Middle frontal gyrus (tissue), 1 donor: ENCODE measurements at regions not wholly inside any gene's neighbourhood (a gene's known extent, or its start where the extent isn't known, plus 50 kb on each side); places are given as distances from the start of the nearest gene placed in this dataset.
A peak's percentile ranks its signal among the peaks of the same experiment; 100 is the strongest.
"Not testable (repeated sequence)": the region's sequence is repeated elsewhere in the genome, so short reads cannot be mapped to it uniquely, and the experiment has no call there.

Source experiments
- DNase-seq: peaks from one replicate; pipeline ENCODE4 v3.0.0-alpha.2; 2015; ENCODE audit warnings: low spot score; ENCODE audit errors: extremely low spot score

DNA sequence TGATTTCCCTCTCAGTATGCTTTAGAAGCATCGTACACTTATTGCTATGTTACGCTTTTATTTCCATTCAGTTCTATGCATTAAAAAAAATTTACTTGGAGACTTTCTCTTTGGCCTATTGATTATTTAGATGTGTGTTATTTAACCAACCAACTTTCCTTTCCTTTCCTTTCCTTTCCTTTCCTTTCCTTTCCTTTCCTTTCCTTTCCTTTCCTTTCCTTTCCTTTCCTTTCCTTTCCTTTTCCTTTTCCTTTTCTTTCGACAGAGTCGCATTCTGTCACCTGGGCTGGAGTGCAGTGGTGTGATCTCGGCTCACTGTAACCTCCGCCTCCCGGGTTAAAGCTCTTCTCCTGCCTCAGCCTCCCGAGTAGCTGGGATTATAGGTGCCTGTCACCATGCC lies 502.7 kb upstream of the LARGE1 start:
- DNase-seq = not testable (repeated sequence)

DNA sequence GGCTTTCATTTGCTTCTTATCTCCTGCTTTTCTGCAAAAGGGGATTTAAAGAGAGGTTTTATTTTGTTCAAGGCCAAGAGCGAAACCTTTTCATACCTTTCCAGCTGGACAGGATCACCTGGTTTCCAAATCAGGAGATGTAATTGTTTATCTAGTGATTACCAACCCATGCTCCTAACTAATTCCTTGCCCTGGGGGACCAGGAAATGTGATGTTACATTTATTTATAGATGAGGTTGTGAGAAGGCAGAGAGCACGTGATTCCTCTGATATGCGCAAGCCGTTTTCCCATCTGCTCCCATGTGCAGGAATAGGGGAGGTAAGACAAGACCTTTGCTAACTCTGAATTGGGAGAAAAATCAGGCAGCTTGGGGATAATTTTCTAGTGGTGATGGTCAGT lies 507.2 kb upstream of the LARGE1 start:
- DNase-seq = no peak

DNA sequence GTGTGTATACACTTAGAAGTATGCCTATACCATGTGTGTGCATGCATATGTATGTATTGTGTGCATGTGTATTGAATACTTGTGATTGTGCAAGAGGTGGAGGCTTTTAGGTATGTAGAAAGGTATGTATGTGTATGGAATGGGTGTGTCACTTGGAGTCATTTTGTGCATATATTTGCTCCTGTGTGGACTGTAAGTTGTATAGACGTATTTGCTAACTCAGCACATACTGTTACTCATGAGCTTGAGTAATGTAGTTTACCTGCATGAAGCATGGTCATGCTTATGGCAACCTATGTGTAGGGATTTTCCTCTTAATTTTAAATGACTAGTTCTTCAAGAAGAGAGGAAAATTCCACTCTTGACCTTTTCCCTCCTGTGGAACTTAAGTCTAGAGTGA lies 507.6 kb upstream of the LARGE1 start:
- no peak for DNase-seq

DNA sequence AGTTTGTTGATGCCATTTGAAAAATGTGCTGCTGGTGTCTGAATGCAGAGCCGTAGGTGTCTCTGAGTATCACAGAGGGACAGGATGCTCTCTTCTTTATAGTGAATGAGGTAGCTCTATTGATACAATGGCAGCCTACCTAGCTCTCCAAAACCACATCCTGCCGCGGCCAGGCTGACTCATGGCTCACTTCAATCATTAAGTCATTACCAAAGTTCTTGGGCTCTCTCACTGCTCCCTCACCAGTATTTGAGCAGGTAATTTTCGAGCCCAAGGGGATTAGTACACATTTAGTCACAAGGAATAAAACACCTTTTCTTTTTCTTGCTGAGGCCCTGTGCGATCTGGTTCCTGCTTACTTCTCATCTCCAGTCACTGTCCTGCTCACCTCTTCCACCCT lies 509.0 kb upstream of the LARGE1 start:
- DNase-seq = no peak

DNA sequence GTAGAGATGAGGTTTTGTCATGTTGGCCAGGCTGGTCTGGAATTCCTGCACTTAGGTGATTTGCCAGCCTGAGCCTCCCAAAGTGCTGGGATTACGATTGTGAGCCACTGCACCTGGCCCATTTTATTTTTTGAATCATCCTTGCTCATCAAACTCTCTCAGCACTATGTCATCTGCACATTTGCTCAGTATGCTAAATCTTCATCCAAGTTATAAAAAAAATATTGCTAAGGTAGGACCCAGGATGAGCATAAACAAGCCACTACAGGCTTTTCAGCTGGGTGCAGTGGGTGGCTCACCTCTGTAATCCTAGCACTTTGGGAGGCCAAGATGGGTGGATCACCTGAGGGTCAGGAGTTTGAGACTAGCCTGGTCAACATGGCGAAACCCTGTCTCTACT lies 510.1 kb upstream of the LARGE1 start:
- no peak for DNase-seq

DNA sequence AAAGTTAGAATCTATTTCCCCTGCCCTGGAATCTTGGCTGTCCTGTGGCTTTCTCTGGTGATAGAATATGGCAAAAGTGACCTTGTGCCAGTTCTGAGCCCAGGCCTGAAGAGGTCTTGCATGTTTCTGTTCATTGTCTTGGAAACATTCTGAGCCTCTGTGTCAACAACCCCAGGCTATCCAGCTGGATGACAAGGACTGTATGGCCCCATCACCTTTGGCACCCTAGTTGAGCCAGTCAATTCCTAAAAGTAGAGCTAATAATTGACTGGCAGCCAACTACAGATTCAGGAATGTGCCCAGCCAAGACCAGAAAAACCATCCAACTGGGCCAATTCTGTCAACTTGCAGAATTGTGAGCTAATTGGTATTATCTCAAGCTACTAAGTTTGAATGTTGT lies 514.1 kb upstream of the LARGE1 start:
- no peak for DNase-seq

DNA sequence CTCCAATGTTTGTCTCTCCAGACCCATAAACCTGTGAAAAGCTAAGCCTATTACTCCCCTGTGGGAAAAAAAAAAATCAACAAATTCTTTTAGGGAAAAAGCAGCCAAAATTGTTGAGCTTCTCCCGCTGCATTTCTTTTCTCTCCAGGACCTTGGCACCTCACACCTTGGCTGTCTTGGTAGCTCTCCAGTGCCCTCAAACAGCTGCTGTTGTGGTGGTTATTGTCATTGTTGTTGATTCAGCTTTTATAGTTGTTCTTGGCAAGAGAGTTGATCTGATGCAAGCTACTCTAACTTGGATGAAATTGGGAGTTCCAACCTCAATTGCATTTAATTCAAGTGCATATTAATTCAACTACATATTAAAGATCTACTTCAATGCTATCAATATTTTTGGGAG lies 516.9 kb upstream of the LARGE1 start:
- DNase-seq = no peak

DNA sequence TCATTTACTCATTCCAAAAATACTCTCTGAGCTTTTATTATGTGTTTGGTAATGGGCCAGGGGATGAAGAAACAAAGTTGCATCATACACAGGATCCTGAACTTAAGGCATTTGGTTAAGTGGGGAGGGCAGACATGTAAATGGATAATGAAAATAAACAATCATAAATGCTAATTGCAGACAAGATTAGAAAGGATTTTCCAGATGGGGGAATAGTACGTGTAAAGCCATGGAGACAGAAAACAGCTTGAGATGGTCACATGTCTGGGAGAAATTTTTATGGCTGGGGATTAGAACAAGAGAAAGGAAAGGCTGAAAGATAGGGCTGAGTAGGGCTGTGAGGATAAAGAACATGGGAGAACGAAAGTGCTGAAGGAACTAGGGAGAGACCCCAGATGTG lies 534.3 kb upstream of the LARGE1 start:
- DNase-seq = no peak

DNA sequence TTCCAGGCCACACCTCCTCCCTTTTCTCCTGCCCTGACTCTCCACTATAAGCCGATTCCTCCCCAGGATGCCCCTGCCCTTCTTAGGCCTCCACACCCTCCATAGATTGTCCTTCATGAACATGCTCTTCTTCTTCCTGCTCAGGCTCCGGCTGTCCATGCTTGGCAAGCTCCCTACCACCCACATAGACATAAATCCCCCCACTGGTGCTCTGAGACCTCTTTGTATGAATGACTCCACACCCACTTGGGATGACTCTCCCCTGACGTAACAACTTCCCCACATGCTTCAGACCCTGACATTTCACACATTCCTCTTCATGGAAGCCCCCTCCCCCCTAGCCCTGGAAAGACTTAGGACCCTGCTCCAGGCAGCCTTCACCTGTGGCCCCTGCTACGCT lies 542.5 kb upstream of the LARGE1 start:
- DNase-seq = no peak

DNA sequence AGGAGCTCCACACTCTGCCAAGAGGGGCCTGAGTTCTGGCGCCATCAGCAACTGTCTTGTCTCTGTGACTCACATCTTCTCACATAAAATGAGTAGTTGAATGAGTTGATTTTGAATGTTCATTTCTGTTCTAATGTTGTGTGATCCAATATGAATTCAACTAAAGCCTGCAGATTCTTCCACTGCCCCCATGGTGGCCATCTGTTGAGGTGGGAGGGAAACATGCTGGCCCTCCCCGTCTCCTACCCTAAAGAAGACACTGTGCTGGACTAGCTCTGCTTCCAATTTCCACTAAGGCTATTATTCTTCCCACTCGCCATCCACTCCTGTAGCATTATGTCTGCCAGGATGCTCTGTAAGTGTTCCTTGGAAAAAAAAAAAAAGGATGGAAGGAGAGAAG lies 555.6 kb upstream of the LARGE1 start:
- peak; percentile 42 for DNase-seq

DNA sequence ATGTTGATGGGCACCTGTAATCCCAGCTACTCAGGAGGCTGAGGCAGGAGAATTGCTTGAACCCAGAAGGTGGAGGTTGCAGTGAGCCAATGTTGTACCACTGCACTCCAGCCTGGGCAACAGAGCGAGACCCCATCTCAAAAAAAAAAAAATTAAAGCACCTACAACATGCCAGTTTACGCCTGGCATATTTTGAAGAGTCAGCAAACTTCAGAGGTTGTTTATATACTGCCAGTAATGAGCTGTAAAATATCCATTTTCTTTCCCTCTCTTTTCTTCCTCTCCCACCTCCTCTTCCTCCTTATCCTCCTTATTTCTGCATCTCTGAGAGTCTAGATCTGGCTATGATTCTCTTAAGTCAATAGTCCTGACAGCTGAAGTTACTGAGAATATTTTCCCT lies 556.5 kb upstream of the LARGE1 start:
- DNase-seq = no peak

DNA sequence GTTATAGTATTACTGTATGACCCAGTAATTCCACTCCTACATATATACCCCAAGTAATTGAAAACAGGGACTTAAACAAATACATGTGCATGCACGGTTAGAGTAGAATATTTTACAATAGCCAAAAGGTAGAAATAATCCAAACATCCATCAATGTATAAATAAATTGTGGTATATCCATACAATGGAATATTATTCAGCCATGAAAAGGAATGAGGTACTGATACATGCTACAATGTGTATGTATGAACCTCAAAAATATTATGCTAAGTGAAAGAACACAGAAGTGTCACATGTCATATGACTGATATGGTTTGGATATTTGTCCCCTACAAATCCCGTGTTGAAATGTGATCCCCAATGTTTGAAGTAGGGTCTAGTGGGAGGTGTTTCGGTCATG lies 560.8 kb upstream of the LARGE1 start:
- DNase-seq = no peak

DNA sequence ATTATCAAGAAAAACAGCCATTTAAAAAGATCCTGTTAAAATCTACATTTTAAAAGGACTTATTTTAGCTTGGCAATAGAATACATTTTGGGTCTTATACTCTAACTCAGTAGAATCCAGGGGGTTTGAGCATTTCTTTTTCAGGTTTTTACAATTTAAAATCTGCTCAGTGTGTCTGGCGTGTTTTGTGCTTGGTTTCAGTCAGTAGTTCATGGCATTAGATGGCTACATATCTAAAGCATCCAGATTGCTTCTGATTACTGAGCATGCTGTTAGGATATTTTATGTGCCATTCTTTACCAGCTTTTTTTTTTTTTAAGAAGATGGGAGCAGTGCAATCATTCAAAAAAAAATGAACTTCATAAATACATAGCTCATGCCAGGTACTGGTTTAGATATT lies 566.1 kb upstream of the LARGE1 start:
- no peak for DNase-seq

DNA sequence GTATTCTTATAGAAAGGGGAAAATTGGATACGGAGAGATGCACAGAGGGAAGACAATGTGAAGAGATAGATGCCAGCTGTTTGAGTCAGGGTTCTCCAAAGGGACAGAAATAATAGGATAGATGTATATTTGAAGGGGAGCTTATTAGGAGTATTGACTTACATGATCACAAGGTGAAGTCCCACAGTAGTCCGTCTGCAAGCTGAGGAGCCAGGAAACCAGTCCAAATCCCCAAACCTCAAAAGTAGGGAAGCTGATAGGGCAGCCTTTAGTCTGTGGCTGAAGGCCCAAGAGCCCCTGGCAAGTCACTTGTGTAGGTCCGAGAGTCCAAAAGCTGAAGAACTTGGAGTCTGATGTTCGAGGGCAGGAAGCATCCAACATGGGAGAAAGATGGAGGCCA lies 569.6 kb upstream of the LARGE1 start:
- DNase-seq = no peak

DNA sequence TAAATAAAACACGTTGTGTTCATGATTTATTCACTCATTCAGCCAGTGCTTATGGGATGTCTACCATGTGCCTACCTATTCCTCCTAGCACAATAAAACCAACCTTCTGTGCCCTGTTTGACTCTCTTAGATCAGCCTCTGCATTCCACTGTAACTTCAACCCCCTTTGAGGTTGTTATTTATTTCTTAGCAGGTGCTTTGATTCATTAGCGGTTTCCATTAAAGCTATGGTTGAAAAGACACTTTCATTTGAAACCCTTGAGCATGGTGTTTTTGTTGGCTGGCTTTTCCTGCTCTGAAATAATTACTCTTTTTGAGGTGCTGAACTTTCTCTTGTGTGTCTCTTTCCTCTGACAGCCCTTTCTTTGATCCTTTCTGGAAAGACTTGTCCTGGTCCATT lies 570.6 kb upstream of the LARGE1 start:
- no peak for DNase-seq

DNA sequence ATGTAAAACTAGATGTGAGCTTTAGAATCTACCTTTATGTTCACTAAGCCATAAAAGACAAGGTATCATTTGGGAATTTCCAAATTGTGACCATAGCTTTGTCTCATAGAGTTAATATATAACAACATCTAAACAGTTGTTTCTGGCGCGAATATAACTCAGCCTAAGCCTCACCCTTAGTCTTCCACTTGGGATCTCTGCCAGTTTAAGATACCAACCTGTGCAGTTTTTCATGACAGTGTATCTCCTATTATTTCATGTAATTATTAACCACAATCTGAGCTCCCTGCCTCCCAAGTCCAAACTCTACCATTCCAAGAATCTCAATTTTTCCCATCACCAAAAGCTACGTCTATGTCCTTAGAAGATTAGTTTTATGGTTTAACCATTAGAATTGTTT lies 572.5 kb upstream of the ISX start:
- no peak for DNase-seq

DNA sequence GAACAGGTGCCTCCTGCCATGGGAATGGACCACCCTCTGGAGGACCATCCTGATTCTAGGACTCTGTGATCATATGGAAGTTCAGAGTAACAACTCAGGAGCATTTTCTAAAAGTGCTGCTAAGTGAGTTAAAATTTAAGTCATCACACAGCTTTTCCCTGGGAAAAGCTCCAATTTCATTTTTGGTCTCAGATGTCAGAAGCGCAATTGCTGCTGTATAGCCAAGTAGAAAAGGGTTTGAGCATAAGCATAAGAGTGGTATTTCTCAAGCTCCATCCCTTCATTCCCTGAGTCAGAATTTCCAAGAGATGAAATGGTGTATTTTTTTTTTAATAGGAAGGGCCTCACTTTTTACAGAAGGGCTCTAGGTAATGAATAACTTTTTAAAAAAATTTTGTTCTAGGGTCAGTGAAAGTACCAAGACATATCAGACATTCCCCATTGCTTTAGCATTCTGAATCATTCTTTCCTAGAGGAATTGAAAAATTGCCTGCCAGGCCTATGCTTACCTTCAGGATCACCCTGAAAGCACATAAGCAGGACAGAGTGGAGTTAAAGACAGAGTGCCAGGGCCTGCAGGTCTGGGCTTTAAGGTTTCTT lies 564.5 kb upstream of the ISX start:
- no peak for DNase-seq

DNA sequence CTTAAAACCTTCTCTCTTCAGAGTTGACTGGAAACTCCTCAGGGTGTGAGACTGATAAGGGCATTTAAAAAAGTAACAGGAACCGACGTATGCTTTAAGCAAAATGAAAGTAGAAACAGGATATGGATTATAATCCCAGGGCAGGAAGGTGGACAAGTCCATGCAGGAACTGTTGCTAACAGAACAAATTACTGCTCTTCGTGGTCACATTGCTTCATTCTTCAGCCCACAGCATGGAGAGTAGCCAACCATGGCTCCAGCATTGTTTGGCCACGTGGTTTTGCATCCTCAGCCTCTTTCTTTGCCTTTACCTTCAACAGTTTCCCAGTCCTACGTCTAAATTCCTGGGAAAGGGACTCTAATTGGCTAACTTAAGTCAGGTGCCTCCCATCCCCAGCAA lies 563.1 kb upstream of the ISX start:
- no peak for DNase-seq

DNA sequence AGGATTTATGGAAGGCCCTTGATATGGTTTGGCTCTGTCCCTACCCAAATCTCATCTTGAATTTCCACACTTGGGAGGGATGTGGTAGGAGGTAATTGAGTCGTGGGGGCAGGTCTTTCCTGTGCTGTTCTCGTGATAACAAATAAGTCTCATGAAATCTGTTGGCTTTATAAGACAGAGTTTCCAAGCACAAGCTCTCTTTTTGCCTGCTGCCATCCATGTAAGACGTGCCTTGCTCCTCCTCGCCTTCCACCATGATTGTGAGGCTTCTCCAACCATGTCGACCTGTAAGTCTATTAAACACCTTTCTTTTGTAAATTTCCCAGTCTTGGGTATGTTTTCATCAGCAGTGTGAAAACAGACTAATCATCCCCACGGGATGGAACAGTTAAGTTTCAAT lies 557.2 kb upstream of the ISX start:
- no peak for DNase-seq

DNA sequence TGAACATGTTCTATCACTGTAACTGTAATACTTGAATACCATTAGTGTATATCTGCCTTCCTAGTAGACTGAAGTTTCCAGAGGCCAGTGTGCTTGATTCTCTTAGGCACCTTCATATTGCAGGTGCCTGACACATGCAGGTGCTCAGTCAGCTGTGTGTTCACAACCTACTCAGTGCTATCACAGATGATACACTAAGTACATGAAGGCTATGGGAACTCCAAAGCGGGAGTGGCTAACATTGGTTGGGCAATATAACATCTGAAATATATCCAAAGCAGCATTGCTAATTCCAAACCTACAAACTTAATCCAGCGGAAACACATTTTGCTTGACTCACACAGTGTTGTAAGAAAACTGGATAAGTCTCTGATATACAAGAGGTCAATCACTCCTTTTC lies 539.3 kb upstream of the ISX start:
- DNase-seq = no peak

DNA sequence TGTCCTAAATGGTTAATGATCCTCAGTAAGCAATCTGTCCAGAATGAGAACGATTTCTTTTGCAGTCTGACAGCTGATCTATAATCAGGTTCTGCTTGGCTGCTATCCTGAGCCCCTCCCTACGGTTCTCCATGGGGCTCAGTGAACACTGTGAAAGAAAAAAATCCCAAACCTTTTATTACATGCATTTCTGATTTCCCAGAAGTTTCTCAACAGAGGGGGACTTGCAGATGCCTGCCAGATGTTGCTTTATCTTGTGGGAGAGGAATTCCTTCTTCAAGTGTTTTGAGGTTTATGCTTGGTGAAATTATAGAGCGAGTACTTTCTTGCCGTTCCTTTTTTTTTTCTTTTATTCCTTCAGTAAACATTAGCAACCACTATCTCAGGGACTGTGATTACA lies 531.9 kb upstream of the ISX start:
- DNase-seq = no peak

DNA sequence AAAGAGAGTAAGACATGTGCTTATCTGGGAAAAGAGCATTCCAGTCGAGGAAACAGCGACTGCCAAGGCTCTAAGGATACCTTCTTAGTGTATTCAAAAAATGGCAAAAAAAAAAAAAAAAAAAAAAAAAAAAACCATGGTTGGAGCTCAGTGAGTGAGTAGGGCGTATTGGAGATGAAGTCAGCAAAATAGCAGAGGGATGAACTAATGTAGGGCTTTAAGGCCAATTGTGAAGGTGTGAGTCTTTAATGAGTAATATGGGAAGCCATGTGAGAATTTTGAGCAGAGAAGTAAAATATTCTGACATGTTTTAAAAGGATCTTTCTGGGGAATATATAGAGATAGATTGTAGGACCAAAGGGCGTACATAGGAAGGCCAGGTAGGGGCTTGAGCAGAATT lies 498.6 kb upstream of the ISX start:
- DNase-seq = no peak

DNA sequence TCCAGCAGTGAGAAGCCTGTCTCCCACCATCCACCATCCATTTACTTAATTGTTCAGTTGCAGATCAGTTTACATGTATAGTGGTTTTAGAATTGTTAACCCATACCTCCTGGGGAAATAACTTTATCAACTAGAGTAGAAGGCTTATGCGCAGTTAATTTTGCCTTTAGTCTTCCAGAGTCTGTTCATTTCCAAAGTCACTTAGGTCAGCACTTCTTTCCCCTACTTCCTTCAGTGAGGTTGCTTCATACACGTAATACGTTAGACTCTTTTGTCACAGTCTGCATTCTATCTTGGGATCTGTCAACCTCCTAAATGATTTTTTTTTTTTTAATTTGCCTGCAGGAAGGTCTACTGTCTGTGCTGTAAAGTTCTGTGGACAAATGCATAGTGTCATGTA lies 495.6 kb upstream of the ISX start:
- no peak for DNase-seq

DNA sequence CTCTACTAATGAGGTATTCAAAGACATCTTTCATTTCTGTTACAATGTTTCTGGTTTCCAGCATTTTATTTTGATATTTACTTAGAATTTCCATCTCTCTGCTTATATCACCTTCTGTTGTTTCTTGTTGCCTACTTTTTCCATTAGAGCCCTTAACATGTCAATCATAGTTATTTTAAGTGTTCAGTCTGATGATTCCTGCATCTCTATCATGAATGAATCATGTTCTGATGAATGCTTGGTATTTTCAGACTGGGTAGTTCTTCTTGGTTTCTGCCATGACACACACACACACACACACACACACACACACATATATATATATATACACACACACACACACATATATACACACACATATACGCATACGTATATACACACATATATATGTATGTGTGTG lies 486.4 kb upstream of the ISX start:
- DNase-seq = no peak
